Stimulated activated CD4-positive, alpha-beta T cell treated with anti-CD3 and anti-CD28 coated beads, Interleukin-15, amount 100 ng/mL, for 48 hours (primary cell): ENCODE measurements at regions not wholly inside any gene's neighbourhood (a gene's known extent, or its start where the extent isn't known, plus 50 kb on each side); places are given as distances from the start of the nearest gene placed in this dataset.

Source experiments
- DNase-seq, 2 donors: peaks; one replicate each; pipeline ENCODE4 v3.0.0-alpha.2; 2020; ENCODE audit warnings: low read depth in 2 of 2

DNA sequence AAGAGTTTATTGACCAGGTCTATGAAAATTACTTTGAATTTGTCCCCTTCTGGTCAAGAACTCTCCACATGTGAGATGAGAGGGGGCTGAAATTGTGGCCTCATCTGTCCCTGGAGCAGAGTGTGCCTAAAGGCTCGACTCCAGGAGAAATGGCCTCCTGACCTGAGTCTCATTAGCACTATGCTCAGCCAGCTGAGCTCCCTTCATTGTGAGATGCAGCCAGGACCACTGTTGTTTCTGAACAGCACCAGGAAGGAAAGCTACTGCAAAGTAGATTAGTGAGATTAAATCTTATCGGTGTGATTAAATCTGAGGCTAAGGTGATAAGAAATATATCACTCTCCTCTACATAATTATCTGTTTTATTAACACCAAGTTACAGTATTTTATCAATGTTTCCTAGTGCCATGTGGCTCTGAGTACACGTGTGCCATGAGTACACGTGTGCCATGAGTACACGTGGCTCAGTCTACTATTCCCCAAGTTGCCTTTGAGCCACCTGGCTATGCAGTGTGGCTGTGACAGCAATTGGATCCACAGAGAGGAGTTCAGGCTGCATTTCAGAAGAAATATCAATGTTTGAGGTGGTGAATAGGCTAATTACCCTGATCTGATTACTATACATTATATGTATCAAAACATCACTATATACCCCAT is 126.9 kb downstream of the IPMK start:
- no peak for DNase-seq

DNA sequence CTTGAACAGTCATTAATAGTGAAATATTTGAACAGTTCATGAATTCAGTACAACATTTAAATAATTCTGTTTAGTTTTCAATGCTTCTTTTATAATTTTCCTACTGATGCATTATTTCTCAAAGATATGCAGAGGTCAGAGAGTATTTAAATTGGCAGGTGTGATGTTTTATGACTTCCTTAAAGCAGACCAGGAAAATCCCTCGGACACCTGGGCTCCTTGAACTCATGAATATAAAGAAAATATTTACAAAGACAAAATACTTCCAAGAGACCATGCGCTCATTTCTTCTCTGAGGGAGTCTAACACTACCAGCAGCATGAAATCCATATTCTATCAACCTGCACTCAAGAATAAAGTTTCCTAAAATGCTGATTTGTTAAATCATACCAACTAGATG is 127.6 kb downstream of the IPMK start:
- DNase-seq = no peak

DNA sequence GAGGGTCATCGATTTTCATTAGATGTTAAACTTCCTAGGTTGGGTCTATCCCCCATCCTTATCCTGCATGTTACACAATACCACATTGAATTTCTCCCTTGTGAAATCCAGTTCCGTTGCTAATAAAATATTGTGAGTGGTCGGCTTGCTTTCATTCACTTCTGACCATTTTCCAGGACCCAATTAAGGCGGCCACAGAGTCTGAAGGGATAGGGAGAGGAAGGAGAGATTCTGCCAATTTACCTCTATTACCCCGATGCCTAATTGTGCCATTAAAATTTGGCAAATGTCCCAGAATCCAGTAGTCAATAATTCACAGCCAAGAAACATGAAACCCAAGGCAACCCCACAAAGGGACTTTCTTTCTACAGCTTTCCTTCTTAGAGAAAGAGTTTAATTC is 129.9 kb downstream of the IPMK start:
- no peak for DNase-seq

DNA sequence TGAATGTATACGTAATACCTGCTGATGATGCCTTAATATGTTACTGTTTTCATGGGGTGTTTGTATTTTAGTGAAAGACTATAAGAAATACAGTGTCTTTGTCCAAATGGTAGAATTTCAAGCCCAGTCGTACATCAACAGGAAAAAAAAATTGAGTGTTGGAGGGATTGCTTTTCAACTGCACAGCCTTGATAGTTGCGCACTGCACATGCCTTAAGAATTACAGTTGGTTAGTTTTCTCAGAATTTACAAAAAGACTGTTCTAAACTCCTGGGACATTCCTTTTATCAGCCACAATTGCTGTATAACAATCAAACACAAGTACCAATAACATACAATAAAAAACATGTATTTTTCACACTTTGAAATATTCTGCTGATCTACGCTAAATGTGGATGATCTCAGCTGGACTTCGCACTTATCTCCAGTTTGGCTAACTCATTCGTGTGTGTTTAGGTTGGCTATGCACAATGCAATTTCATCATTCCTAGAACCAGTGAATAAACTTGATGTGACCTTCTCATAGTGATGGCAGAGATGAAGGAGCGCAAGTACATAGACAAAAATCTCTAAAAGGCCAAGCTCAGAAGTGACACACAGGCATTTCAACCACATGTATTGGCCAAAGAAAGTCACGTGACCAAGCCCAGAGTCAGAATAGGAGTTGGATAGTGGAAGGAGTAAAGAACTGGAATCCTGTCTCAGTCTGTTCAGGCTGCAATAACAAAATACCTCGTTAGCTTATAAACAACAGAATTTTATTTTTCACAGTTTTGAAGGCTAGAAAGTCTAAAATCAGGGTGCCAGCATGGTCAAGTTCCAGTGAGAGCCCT is 152.3 kb downstream of the IPMK start:
- no peak for DNase-seq

DNA sequence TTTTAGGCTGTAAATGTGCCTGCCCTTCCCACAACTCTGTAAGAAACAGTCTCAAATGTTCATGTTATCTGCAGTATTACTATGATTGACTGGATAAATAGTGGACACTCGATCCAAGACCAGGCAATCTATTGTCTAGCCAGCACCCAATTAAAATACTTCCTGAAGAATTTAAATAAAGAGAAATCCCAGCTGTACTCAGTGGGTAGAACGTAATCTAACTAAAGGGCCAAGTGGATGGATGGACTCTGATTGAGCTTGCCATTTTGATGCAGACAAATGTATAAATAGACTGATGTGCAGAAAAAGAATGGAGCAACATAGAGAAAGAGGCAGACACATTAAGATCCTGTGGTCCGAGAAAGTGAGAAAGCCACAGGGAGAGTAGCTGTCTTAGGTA is 158.0 kb downstream of the IPMK start:
- DNase-seq = no peak

DNA sequence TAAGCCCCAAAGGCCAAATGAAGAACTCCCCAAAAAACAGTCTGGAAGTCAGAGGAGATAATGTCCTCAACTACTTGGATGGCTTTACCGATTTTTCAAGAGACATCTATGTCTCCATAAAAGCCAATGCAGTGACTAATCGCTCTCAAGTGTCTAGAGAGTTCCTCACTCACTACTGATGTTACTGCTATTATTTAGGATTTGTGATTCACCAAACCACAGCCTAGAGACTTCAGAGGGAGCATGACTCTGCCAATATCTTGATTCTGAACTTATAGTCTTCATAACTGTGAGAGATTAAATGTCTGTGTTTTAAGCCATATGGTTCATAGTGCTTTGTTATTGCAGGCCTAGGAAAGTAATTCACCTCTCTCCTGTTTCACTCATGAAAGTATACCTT is 160.2 kb downstream of the IPMK start:
- DNase-seq = no peak

DNA sequence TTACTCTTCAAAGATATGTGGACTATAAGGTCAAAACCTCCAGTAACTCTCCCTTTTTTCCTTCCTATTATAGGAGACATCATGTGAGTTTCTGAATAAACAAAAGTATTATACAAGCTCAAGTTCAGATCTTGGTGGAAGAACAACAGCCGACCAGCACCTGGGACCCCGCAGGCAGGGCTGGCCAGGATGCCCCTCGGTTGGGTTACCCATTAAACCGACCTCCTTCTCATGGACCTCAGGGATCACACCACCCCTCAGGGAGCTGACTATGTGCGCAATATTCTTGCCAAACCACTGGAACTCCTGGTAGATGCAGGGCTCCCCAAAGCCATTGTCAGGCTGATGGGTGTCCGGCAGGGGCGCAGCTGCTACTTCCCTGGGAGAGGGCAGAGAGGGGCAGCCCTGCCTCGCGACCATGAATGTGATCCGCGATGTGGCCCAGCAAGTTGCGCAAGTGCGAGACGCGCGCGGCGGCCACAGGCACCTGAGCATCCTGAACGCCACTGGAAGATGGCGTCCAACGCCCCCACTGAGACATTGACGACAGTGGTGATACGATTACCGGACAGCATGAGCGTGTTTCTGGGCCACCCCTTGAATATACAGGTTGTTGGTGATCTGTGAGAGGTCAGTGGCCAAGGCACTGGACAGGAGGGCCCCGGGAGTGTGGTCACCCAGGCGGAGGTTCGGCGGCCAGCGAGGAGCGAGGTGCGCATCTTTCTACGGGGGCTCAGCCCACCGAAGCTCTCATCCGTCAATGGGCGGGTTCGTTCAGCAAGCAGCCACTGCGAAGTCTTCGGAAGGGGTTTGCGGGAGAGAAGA is 161.3 kb downstream of the IPMK start:
- DNase-seq = no peak

DNA sequence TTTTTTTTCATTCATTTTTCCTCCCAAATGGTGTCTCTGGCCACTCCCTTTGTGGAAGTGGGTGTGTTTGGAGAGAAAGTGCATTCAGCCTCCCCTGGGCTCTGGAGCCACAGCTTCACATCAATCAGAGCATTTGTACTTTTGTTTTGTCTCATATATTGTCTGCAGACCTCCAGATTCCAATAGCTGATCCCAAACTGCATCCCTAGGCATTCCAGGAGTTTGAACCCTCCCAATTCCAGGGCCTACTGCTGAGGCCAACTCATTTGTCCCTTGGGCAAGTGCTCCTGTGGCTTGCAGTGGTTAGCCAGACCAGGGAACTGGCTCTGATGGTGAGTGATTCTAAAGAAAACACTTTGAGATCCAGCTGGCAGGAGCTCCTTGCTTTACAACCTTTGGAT is 163.3 kb downstream of the IPMK start:
- DNase-seq = no peak

DNA sequence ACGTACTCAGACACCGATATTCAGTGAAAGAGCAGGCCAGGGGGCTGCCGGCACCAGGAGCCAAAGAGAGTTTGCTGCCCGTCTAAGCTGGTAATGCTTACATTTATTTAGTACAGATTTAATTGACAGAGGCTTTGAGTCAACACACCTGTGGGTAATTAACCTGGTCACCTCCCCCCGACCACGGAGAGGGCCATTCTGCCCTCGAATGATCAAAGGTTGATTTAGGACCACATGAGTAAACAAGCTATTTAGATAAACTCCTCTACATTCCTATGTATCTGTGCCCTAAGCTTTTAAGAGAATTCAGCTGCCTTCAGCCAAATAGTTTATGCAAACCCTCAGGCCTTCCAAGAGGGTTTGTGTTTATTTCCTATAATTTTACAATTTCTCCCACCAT is 164.8 kb downstream of the IPMK start:
- no peak for DNase-seq

DNA sequence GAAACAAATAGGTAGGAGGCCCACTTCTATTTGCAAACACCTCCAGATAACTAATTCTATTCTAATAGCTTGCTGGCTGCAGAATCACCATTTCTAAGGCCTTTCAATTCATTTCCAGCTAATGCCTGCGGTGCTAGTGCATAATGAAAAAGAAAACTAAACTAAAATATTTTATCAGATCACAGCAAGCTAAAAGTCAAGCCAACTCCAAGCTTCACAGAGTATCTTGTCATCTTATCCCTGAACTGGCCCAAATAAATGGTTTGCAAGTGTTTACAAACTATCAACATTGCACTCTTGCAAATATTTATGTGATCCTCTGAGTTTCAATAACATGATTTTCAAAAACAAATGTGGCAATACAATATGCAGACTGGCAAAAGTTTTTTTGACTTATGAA is 166.0 kb downstream of the IPMK start:
- no peak for DNase-seq

DNA sequence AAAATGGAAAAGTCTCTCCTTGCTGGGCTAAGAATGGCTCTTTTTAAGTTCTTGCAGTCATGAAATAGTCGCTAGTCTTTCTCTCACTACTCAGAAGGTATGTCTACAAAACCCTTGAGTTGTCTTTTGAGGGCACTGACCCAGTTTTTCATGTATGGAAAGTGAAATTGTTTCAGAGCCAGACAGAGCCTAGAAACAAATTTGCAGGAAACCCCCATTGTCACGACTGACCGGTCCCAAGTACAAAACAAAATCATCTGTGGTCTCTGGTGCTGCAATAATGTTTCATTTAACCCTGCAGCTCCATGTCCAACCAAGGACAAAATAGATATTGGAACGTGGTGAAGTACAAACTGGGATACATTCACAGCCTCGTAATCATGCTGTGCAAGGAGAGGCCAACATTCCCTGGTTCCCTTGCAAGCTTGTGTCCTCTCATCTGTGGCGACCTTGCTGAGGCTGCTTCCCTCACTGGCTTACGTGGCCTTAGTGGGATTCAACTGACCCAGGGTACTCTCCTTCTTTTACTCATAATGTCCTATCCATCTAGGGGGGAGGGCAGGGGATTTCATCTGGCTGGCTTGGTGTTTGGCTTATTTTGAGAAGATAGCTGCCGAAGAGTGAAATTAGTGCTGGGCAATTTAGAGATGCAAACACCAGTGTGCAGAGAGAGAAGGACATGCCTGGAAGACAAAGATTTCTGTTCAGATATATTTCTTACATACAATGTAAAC is 172.5 kb downstream of the IPMK start:
- no peak for DNase-seq

DNA sequence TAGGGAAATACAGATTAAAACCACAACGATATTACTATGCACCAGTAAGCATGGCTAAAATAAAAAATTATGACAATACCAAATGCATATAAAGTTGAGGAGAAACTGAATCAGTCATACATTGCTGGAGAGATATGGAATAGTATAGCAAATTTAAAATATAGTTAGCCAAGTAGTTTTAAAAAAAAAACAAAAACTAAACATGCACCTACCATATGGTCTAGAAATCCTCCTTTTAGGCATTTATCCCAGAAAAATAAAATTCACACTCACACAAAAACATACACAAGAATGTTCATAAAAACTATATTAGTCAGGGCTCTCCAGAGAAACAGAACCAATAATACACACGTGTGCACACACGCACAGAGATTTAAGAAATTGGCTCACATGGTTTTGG is 175.8 kb downstream of the IPMK start:
- no peak for DNase-seq

DNA sequence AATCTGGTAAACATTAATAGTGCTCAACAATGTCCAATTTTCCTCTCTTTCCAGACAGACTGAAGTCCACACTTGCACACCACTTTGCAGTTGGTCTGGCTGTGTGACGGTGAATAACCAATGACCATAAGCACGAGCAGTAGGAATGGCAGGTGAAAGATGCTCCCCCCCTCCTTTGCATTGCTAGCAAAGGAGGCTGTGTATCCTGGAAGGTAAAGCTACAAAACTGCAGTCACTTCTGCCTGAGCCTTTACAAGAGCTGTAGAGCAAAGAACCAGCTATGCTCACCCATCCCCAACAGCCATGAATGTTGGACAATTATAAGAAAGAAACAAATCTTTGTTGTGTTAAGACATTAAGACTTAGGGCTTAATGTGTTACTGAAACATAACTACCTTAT is 178.0 kb downstream of the IPMK start:
- no peak for DNase-seq

DNA sequence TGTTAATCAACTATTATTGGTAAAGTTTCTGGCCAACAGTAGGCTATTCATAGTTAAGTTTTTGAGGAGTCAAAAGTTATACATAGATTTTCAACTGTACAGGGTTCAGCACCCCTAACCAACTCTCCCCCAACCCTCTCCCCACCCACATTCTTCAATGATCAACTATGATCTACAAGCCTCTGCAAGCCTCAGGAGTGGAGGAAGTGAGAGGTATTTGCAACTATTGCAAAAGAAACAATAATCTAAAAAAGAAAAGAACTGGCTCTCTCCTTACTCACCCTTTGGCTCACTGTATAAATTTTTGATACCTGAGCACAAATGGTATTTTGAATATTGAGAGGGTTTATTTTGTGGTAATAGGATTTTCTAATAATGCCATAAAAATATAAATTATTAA is 179.8 kb downstream of the IPMK start:
- no peak for DNase-seq

DNA sequence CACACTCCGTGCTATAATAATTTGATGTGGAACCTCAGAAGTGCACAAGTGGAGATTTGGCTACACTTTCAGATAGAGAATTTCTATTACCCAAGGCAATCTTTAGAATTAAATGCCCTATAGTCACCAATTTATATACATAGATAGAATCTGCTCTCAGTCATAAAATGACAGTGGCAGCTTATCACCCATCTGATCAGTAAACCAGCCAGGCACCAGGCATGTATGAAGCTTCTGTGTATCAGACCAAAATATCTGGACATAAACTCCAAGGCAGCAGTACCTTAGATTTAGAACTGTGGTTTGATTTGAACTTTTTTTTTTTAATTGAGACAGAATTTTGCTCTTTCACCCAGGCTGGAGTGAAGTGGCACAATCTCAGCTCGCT is 180.9 kb downstream of the IPMK start:
- no peak for DNase-seq

DNA sequence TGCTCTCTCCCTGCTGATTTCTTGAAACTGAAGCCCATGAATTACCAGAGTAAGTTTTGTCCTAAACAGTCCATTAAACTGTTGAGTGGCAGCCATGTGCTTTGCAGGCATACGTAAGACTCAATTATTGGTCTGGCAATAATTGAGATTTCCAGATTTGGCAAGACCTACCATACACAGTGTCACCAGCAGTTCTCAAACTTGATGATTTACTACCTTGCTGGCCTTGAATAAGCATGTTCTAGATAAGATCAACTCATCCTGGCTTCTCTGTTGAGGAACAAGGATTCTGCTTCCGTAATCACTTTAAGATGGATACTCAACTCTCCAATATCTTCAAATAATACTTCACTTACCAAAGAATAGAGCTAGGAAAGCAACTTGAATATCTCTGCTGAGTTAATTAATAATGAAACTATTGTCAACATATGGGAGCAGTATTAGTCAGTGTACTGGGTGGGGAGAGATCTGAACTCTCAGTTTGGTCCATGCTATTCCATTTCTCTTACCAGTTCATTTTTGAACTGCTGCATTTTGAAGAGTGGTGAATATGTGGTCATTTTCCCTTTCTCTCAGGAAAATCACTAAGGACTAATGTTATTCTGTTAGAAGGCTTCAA is 181.4 kb downstream of the IPMK start:
- DNase-seq = no peak

DNA sequence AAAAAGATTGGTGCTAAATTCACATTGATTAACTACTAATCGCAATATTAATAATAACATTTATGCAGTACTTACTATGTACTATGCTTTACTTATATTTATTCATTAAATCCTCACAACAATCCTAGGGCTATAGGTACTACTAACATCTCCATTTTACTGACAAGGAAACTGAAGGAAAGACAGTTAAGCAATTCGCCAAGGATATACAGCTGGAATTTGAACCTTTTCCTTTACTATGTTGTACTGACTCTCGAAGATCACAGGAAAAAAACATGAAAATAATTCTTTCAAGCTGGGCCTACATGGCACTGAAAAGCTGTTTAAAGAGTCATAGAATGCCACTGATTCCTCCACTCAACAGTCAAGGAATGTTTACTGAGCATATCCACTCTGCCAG is 185.4 kb downstream of the IPMK start:
- DNase-seq = no peak

DNA sequence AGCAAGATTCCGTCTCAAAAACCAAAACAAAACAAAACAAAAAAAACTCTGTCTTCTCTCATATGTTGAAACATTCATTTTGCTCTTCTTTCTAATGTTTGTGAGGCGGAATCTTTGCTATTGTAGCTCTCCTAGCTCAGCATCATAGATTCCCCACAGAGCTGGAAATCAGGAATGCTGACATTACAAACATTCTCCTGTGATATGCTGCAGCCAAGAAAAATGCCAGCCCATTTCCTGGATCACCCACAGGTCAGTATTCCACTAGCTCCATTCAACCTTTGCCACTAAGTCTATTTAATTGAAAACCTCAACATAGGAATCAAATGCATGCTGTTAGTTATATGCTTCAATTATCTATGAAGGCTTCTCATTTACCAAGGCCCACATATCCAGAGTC is 186.3 kb downstream of the IPMK start:
- DNase-seq = no peak

DNA sequence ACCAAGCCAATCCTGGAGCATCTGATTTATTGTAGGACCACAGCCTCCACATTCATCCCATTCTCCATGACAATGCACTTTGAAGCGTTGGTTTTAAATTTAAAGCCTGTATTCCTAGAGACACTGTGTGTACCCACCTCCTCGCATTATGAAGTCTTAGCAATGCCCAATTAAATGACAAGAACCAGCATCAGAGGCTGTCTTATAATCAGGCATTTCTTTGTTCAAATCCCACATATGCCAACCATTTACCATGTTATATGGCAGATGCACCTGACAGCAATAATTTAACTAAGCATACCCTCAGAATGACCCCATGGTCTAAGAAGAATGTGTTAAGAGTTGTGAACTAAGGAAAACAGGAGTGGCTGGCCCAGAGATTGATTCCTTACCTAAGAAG is 188.2 kb downstream of the IPMK start:
- no peak for DNase-seq

DNA sequence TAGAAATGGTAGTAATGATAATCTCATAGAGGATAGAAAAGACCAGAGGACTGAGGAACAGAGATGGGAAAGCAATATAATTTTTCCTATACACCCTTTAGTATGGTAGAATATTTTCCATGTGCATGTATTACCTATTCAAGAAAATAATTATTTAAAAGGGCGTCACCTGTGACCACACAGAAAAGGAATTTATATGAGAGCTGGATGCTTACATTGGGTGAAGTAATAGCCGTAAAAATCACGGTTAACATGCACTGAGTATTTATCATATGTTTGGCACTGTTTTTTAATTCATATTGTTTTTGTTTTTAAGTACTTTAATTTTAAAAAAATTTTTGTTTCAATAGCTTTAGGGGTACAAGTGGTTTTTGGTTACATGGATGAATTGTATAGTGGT is 195.1 kb downstream of the IPMK start:
- DNase-seq = no peak

DNA sequence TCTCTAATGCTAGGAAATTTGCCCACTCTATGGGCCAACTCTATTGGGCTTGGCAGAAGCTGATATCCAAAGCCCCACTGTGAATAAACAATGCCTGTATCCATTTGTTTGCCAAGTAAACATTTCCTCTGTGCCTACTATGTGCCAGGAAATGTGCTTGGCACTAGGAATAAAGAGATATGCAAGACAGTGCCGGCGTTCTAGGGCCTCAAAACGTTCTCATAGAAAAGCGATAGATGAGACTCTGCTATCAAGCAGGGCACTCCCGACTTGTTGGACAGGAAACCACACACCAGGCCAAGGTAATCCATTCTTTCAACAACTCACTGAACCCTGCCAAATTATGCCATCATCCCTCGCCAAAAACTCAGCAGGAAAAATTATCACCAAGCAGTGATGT is 196.7 kb downstream of the IPMK start:
- no peak for DNase-seq

DNA sequence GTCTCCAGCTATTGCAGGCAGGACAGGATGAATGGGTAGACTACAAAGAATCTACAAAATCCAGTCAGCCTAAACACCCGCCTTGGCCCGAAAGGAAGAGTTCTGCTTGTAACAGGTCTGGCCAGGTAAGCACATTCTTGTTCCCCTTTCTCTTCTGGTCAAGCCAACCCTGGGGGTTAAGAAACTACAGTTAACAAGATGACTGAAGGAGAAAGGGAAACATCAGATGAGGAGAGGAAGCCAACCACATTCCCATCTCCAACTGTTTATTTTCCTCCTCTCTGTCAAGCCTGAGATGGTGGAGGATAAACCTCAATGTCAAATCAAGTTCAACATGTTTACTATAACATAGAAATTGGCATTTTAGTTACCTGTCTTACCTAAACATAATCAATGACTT is 198.9 kb downstream of the IPMK start:
- no peak for DNase-seq
